ENCODE measurements at regions not wholly inside any gene's neighbourhood (a gene's known extent, or its start where the extent isn't known, plus 50 kb on each side); places are given as distances from the start of the nearest gene placed in this dataset.

GRCh38 chr4:124534131-124534530 lies 178.4 kb downstream of the ANKRD50 start:
- TF ChIP-seq CTCF (IDR thresholded peaks at IDR 0.05): no peak
- no peak for TF ChIP-seq ZFX (IDR thresholded peaks at IDR 0.05; ENCODE audit: borderline replicate concordance)

Data from 22Rv1 (cell line).